ENCODE measurements at regions not wholly inside any gene's neighbourhood (a gene's known extent, or its start where the extent isn't known, plus 50 kb on each side); places are given as distances from the start of the nearest gene placed in this dataset.

- TF ChIP-seq CTCF (IDR thresholded peaks at IDR 0.05; ENCODE audit: extremely low read depth, missing control alignments): no peak
- DNase-seq (ENCODE audit: low spot score): no peak
Measured at GRCh38 chr10:8527773-8528172, 473.3 kb downstream of the GATA3 start.

GRCh38 chr10:8531116-8531515 lies 476.6 kb downstream of the GATA3 start:
- no peak for DNase-seq (ENCODE audit: low spot score)
- no peak for TF ChIP-seq CTCF (IDR thresholded peaks at IDR 0.05; ENCODE audit: extremely low read depth, missing control alignments)

GRCh38 chr10:8532647-8533046 lies 478.2 kb downstream of the GATA3 start:
- DNase-seq (ENCODE audit: low spot score): no peak
- no peak for TF ChIP-seq CTCF (IDR thresholded peaks at IDR 0.05; ENCODE audit: extremely low read depth, missing control alignments)

GRCh38 chr10:8533462-8533861 lies 479.0 kb downstream of the GATA3 start:
- DNase-seq (ENCODE audit: low spot score): no peak
- no peak for TF ChIP-seq CTCF (IDR thresholded peaks at IDR 0.05; ENCODE audit: extremely low read depth, missing control alignments)

- no peak for DNase-seq (ENCODE audit: low spot score)
- TF ChIP-seq CTCF (IDR thresholded peaks at IDR 0.05; ENCODE audit: extremely low read depth, missing control alignments): no peak
Measured at GRCh38 chr10:8534096-8534495, 479.6 kb downstream of the GATA3 start.

- no peak for TF ChIP-seq CTCF (IDR thresholded peaks at IDR 0.05; ENCODE audit: extremely low read depth, missing control alignments)
- DNase-seq (ENCODE audit: low spot score): no peak
Measured at GRCh38 chr10:8534891-8535290, 480.4 kb downstream of the GATA3 start.

GRCh38 chr10:8539056-8539455 lies 484.6 kb downstream of the GATA3 start:
- no peak for TF ChIP-seq CTCF (IDR thresholded peaks at IDR 0.05; ENCODE audit: extremely low read depth, missing control alignments)

More at GRCh38 chr10:8539056-8539455, 484.6 kb downstream of the GATA3 start:
- DNase-seq (ENCODE audit: low spot score): no peak

All from GM20000 (cell line).